Heart left ventricle (tissue), 16 donors: ENCODE measurements at regions not wholly inside any gene's neighbourhood (a gene's known extent, or its start where the extent isn't known, plus 50 kb on each side); places are given as distances from the start of the nearest gene placed in this dataset.

Source experiments
- ATAC-seq, 4 donors: fragments of 200-7000 bp; cut with Tn5 transposase; one replicate each; pipeline ENCODE4 v1.9.1; 2020 to 2022; ENCODE audit warnings: moderate library complexity in 4 of 4, mild to moderate bottlenecking in 3 of 4, moderate number of reproducible peaks in 1 of 4
- DNase-seq, 5 donors: peaks; one replicate each; pipeline ENCODE4 v3.0.0-alpha.2; 2020
- H3K27ac ChIP-seq, 12 donors: fragments of 200-600 bp; sonication (generic) in 4 of 12; one replicate each; pipeline versions ENCODE4 v1.5.0 to v1.8.0; 2016 to 2022; ENCODE audit warnings: mild to moderate bottlenecking in 2 of 12
- H3K27me3 ChIP-seq, 9 donors: fragments of 200-600 bp; sonication (generic) in 2 of 9; one replicate each; pipeline versions ENCODE4 v1.5.1 to v1.8.0; 2016 to 2022; ENCODE audit warnings: mild to moderate bottlenecking in 3 of 9
- H3K36me3 ChIP-seq, 9 donors: fragments of 200-600 bp; sonication (generic) in 2 of 9; one replicate each; pipeline versions ENCODE4 v1.5.0 to v1.8.0; 2018 to 2022; ENCODE audit warnings: mild to moderate bottlenecking in 2 of 9
- H3K4me1 ChIP-seq, 12 donors: fragments of 200-600 bp; sonication (generic) in 4 of 12; one replicate each; pipeline versions ENCODE4 v1.5.0 to v1.8.0; 2016 to 2022; ENCODE audit warnings: mild to moderate bottlenecking in 3 of 12
- H3K4me3 ChIP-seq, 12 donors: fragments of 200-600 bp; sonication (generic) in 4 of 12; one replicate each; pipeline versions ENCODE4 v1.5.0 to v1.8.0; 2017 to 2022; ENCODE audit warnings: mild to moderate bottlenecking in 9 of 12, moderate library complexity in 4 of 12
- H3K9me3 ChIP-seq, 12 donors: fragments of 200-600 bp; sonication (generic) in 4 of 12; one replicate each; pipeline versions ENCODE4 v1.5.0 to v1.8.0; 2016 to 2022; ENCODE audit warnings: mild to moderate bottlenecking in 1 of 12
- CTCF ChIP-seq, 12 donors: fragments of 200-600 bp; sonication (generic) in 4 of 12; IDR thresholded peaks; one replicate each; pipeline versions ENCODE4 v1.5.0 to v1.8.0; 2018 to 2022; ENCODE audit warnings: antibody characterized with exemption in 12 of 12, mild to moderate bottlenecking in 5 of 12
- POLR2A ChIP-seq, 2 donors: fragments of 450-650 bp; IDR thresholded peaks; one replicate each; pipeline ENCODE4 v1.6.1; 2017; ENCODE audit warnings: antibody characterized with exemption in 2 of 2, mild to moderate bottlenecking in 2 of 2, moderate library complexity in 2 of 2
- WGBS, 4 donors: extraction: QIAGEN DNeasy Blood & Tissue Kit in 2 of 4; methylation state at CpG; one replicate each; pipeline versions ENCODE4 v1.1.5 to v1.1.7; 2013 to 2018; 5-methylcytosine and 5-hydroxymethylcytosine counted together
- intact Hi-C, 10 donors: fragments of 100-400 bp; cut with DNase I; formaldehyde crosslinking; loops; one replicate each; pipeline versions ENCODE4 v1.11.1 to v1.14.2; 2022
- donor health status: ischemic (EF 13 %, LVEDD 7.1; RV severe dilation, severe dysfunction).
- donor health status: healthy with polysubstance abuse.
- donor health status: DM: no; HTN: yes; CAD: no.
- donor health status: DM: no; HTN: no; CAD: no.
- donor health status: ischemic (EF 25% LVEDD 6.9; RV normal size, moderate dysfunction).
- donor health status: ischemic (EF 25% LVEDD 5.7; RV mildly dilated, moderate dysfunction).
- donor health status: healthy.
- donor health status: DM: yes; HTN: yes; CAD: no.
- donor health status: ischemic (EF 35%, LVEDD 5.7; RV mildly dilated, moderate dysfunction).
- donor health status: nonischemic (EF 11% LVEDD 7.7; RV severe dilation, severe dysfunction).
- donor health status: DM: yes; HTN: yes; CAD: no.
- donor health status: PGD.
- donor health status: ischemic (EF 29% LVEDD 5.4; RV normal size, mild dysfunction).
- donor health status: nonischemic (EF 23%, LVEDD 6.1; RV moderate dilation, normal function).

GRCh38 chr4:77336411-77337142 lies 179.6 kb downstream of the CCNG2 start:
- H3K36me3 ChIP-seq = no peaks in the 10 kb centered on the region
- no peak overlapping the region for H3K4me3 ChIP-seq
- WGBS, 4 donors = 80 to 87% (median 85%) methylated on average over 3 of the region's 3 CpGs
- intact Hi-C loops = no loop called here
- H3K9me3 ChIP-seq = peaks cover 0 to 37% (median 21%) of the 10 kb centered on the region in 12 donors
- no peak for ATAC-seq
- no peak for TF ChIP-seq POLR2A (IDR thresholded peaks at IDR 0.05)
- TF ChIP-seq CTCF (IDR thresholded peaks at IDR 0.05) = no peak
- no peaks in the 10 kb centered on the region for H3K4me1 ChIP-seq
- H3K27me3 ChIP-seq = no peaks in the 10 kb centered on the region
- no peak overlapping the region for H3K27ac ChIP-seq
- no peak for DNase-seq

GRCh38 chr4:77342170-77342810 lies 185.3 kb downstream of the CCNG2 start:
- Histone ChIP-seq H3K36me3 (no peaks in the 10 kb centered on the region), H3K4me1 (no peaks in the 10 kb centered on the region), H3K9me3 (peaks cover 0 to 26% (median 15%) of the 10 kb centered on the region in 12 donors), H3K27me3 (peaks cover 0 to 4% (median 0%) of the 10 kb centered on the region in 9 donors), H3K27ac (no peak overlapping the region), H3K4me3 (no peak overlapping the region)
- DNase-seq = no peak
- TF ChIP-seq CTCF (IDR thresholded peaks at IDR 0.05) (no peak), POLR2A (IDR thresholded peaks at IDR 0.05) (no peak)
- intact Hi-C loops = no loop called here
- 93 to 100% (median 95%) methylated on average over 2 of the region's 2 CpGs for WGBS, 4 donors
- no peak for ATAC-seq

- no peak overlapping the region for H3K4me3 ChIP-seq
- H3K4me1 ChIP-seq = no peaks in the 10 kb centered on the region
- H3K36me3 ChIP-seq = no peaks in the 10 kb centered on the region
- peaks cover 0 to 26% (median 15%) of the 10 kb centered on the region in 12 donors for H3K9me3 ChIP-seq
- TF ChIP-seq POLR2A (IDR thresholded peaks at IDR 0.05) (no peak), CTCF (IDR thresholded peaks at IDR 0.05) (no peak)
- no peak for DNase-seq
- intact Hi-C loops = no loop called here
- 79 to 90% (median 83%) methylated on average over 1 of the region's 1 CpG for WGBS, 4 donors
- H3K27ac ChIP-seq = no peak overlapping the region
- ATAC-seq = no peak
- H3K27me3 ChIP-seq = peaks cover 0 to 4% (median 0%) of the 10 kb centered on the region in 9 donors
These were observed 187.0 kb downstream of the CCNG2 start for GRCh38 chr4:77344001-77344400.

- TF ChIP-seq POLR2A (IDR thresholded peaks at IDR 0.05) (no peak), CTCF (IDR thresholded peaks at IDR 0.05) (no peak)
- Histone ChIP-seq H3K36me3 (no peaks in the 10 kb centered on the region), H3K27ac (no peak overlapping the region), H3K4me1 (no peaks in the 10 kb centered on the region), H3K27me3 (peaks cover 0 to 4% (median 0%) of the 10 kb centered on the region in 9 donors), H3K9me3 (peaks cover 0 to 26% (median 15%) of the 10 kb centered on the region in 12 donors), H3K4me3 (no peak overlapping the region)
- intact Hi-C loops = no loop called here
- DNase-seq = no peak
- no peak for ATAC-seq
- WGBS, 4 donors = 0 to 67% (median 50%) methylated on average over 1 of the region's 1 CpG
These were observed 187.8 kb downstream of the CCNG2 start for GRCh38 chr4:77344784-77345183.
